ENCODE measurements at regions not wholly inside any gene's neighbourhood (a gene's known extent, or its start where the extent isn't known, plus 50 kb on each side); places are given as distances from the start of the nearest gene placed in this dataset.

DNA sequence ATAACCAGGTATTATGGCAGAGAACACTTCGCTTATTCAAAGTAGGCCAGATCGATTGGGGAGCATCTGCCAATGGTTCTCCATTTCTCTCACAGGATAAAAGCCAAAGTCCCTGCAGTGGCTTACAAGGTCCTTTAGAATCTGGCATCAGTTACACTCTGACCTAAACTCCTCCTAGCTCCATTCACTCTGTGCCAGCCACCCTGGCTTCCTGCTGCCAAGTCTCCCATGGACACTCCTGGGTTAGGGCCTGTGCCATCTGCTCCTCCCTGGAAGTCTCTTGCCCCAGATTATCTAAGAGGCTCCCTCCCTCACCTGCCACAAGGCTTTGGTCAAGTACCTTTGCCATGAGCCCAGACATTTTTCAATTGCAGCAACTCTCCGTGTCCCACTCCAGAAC is 649.2 kb downstream of the DACH1 start:
- intact Hi-C loops (cut with micrococcal nuclease) (loop anchor here (5.0 to 10.0 kb wide), 2 partner anchors 493 to 596 kb away; no protein-coding TSS in a partner anchor), dilution Hi-C loops (cut with MboI; ENCODE audit: extremely low pct_ligation_motif_present, low sequenced_read_pairs) (no loop called here)
- Histone ChIP-seq H3K9me1 (replicated peaks; ENCODE audit: control insufficient read depth, extremely low read depth, insufficient read depth, low read length) (no peaks in the 10 kb centered on the region), H3K27ac (ENCODE audit: insufficient read depth, low read depth, low read length) (no peak overlapping the region), H2AFZ (ENCODE audit: low read depth, low read length) (no peak overlapping the region), H3K9me3 (replicated peaks; ENCODE audit: control insufficient read depth, insufficient read depth, low read length) (no peaks in the 10 kb centered on the region), H3K27me3 (ENCODE audit: control insufficient read depth in 2 of 2, insufficient read depth in 2 of 2, low read length in 2 of 2) (no peaks in the 10 kb centered on the region), H3K79me2 (ENCODE audit: control insufficient read depth, insufficient read depth, low read length) (no peaks in the 10 kb centered on the region), H3K9ac (replicated peaks; ENCODE audit: extremely low read depth, insufficient read depth, low read length) (no peak overlapping the region), H3K4me2 (ENCODE audit: insufficient read depth, low read length) (no peak overlapping the region), H4K20me1 (replicated peaks; ENCODE audit: control insufficient read depth, extremely low read depth, insufficient read depth, low read length) (no peaks in the 10 kb centered on the region), H3K4me1 (ENCODE audit: control insufficient read depth, extremely low read depth, insufficient read depth, low read length) (peaks cover 2% of the 10 kb centered on the region), H3K36me3 (ENCODE audit: control insufficient read depth in 2 of 2, extremely low read depth in 1 of 2, insufficient read depth in 2 of 2, low read length in 2 of 2) (no peaks in the 10 kb centered on the region), H3K4me3 (replicated peaks in 1 of 3; ENCODE audit: insufficient read depth in 1 of 3, low read depth in 1 of 3, low read length in 3 of 3) (no peak overlapping the region)
- no TSS peak for BruUV-seq (replicated peaks)
- TF ChIP-seq, protein P1, sequence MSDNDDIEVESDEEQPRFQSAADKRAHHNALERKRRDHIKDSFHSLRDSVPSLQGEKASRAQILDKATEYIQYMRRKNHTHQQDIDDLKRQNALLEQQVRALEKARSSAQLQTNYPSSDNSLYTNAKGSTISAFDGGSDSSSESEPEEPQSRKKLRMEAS (IDR thresholded peaks at IDR 0.05; ENCODE audit: insufficient read depth, insufficient read length) = no peak
- no peak for TF ChIP-seq EZH2 (IDR thresholded peaks at IDR 0.05; ENCODE audit: borderline replicate concordance, low read depth, low read length, severe bottlenecking)
- TF ChIP-seq GATA2 (IDR thresholded peaks at IDR 0.05; ENCODE audit: insufficient read depth, insufficient read length, low read depth, low read length) = no peak
- TF ChIP-seq POLR2AphosphoS5 (IDR thresholded peaks at IDR 0.05; ENCODE audit: insufficient read depth, low read depth, low read length) = no peak
- TF ChIP-seq, protein P2, sequence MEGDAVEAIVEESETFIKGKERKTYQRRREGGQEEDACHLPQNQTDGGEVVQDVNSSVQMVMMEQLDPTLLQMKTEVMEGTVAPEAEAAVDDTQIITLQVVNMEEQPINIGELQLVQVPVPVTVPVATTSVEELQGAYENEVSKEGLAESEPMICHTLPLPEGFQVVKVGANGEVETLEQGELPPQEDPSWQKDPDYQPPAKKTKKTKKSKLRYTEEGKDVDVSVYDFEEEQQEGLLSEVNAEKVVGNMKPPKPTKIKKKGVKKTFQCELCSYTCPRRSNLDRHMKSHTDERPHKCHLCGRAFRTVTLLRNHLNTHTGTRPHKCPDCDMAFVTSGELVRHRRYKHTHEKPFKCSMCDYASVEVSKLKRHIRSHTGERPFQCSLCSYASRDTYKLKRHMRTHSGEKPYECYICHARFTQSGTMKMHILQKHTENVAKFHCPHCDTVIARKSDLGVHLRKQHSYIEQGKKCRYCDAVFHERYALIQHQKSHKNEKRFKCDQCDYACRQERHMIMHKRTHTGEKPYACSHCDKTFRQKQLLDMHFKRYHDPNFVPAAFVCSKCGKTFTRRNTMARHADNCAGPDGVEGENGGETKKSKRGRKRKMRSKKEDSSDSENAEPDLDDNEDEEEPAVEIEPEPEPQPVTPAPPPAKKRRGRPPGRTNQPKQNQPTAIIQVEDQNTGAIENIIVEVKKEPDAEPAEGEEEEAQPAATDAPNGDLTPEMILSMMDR (IDR thresholded peaks at IDR 0.05; ENCODE audit: extremely low read depth in 1 of 2, insufficient read depth in 1 of 2, low read depth in 1 of 2, low read length in 2 of 2) = no peak
- no peak for TF ChIP-seq JUN (IDR thresholded peaks at IDR 0.05; ENCODE audit: borderline replicate concordance, insufficient read depth, insufficient read length, low read depth)
- no peak for TF ChIP-seq MYC (IDR thresholded peaks at IDR 0.05; ENCODE audit: low read depth, low read length)
- TF ChIP-seq FOS (IDR thresholded peaks at IDR 0.05; ENCODE audit: borderline replicate concordance, insufficient read depth, low read length) = no peak
- DNase-seq (ENCODE audit: low read depth, low spot score) (no peak), FAIRE-seq (no peak)
- ChIA-PET CTCF (no interaction called here), POLR2A (no interaction called here)
